Glutamatergic neuron (in vitro differentiated cells): ENCODE measurements at regions not wholly inside any gene's neighbourhood (a gene's known extent, or its start where the extent isn't known, plus 50 kb on each side); places are given as distances from the start of the nearest gene placed in this dataset.

Source experiments
- DNase-seq: peaks from one replicate; pipeline ENCODE4 v3.0.0; 2022
- H3K27ac Mint-ChIP-seq: one replicate; pipeline ENCODE4 v1.8.0; 2020; ENCODE audit warnings: mild to moderate bottlenecking, mixed read lengths, inconsistent platforms; ENCODE audit not compliant: unreplicated experiment
- H3K27me3 Mint-ChIP-seq: one replicate; pipeline ENCODE4 v1.8.0; 2020; ENCODE audit warnings: mild to moderate bottlenecking, moderate library complexity, mixed read lengths, inconsistent platforms; ENCODE audit not compliant: unreplicated experiment
- H3K36me3 Mint-ChIP-seq: one replicate; pipeline ENCODE4 v1.8.0; 2020; ENCODE audit warnings: mild to moderate bottlenecking, mixed read lengths, inconsistent platforms; ENCODE audit not compliant: unreplicated experiment
- H3K4me1 Mint-ChIP-seq: one replicate; pipeline ENCODE4 v1.8.0; 2020; ENCODE audit warnings: mild to moderate bottlenecking, low read depth, mixed read lengths, inconsistent platforms; ENCODE audit not compliant: unreplicated experiment
- H3K4me3 Mint-ChIP-seq: one replicate; pipeline ENCODE4 v1.8.0; 2020; ENCODE audit warnings: mild to moderate bottlenecking, mixed read lengths, inconsistent platforms; ENCODE audit not compliant: unreplicated experiment
- H3K9me3 Mint-ChIP-seq: one replicate; pipeline ENCODE4 v1.8.0; 2020; ENCODE audit warnings: mild to moderate bottlenecking, moderate library complexity, mixed read lengths, inconsistent platforms; ENCODE audit not compliant: unreplicated experiment
- CTCF ChIP-seq: fragments of 200-600 bp; sonication (generic); IDR thresholded peaks from one replicate; pipeline ENCODE4 v1.5.0; 2021; ENCODE audit not compliant: partially characterized antibody, unreplicated experiment

DNA sequence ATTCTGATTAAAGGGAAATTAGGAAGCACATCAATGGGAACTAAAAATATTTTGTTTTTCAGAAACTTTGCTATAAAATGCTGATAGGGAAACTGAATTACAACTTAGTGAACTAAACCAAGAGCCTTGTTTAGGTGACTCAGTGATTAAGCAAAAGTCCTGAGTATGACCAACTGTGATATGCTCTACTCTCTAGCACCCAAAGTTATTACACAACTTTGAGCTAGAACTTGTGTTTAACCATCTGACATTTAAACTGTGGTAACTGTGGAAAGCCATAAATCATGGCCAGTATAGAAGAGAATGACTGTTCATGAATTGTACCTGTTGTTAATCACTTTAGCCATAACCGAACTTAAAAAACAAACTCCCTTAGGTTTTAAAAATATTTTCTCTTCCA is 127.4 kb downstream of the ZNF365 start:
- H3K4me1 Mint-ChIP-seq, result peaks cover 9% of the 10 kb centered on the region
- H3K27ac Mint-ChIP-seq, result no peak overlapping the region
- H3K9me3 Mint-ChIP-seq, result no peaks in the 10 kb centered on the region
- no peak for DNase-seq
- H3K4me3 Mint-ChIP-seq, result no peak overlapping the region
- no peak for TF ChIP-seq CTCF
- H3K27me3 Mint-ChIP-seq, result no peaks in the 10 kb centered on the region
- H3K36me3 Mint-ChIP-seq, result no peaks in the 10 kb centered on the region

- H3K27me3 Mint-ChIP-seq, result no peaks in the 10 kb centered on the region
- DNase-seq, result no peak
- no peak for TF ChIP-seq CTCF
- peaks cover 13% of the 10 kb centered on the region for H3K4me1 Mint-ChIP-seq
- H3K4me3 Mint-ChIP-seq, result no peak overlapping the region
- no peaks in the 10 kb centered on the region for H3K36me3 Mint-ChIP-seq
- no peak overlapping the region for H3K27ac Mint-ChIP-seq
- no peaks in the 10 kb centered on the region for H3K9me3 Mint-ChIP-seq
Measured at GRCh38 chr10:62502995-62503613, 128.9 kb downstream of the ZNF365 start.

DNA sequence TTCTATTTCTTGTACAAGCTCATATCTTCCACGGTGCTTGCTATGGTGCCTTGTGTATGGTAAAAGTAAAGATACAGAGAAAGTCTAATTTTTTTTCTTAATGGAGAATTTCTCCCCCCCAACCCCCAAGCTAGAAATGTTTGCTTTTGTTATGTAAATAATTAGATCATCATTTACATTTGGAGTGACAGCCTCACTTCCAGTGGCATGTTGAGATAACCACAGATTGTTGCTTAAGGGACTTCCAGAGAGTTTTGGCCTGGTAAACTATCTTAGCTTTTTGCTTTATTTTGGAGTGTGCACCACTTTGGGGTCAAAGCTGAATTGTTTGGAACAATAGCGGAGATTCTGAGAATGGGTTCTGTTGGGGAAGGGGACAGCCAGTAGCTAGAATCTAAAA is 129.7 kb downstream of the ZNF365 start:
- H3K4me1 Mint-ChIP-seq, result peaks cover 13% of the 10 kb centered on the region
- H3K27me3 Mint-ChIP-seq, result no peaks in the 10 kb centered on the region
- H3K9me3 Mint-ChIP-seq, result no peaks in the 10 kb centered on the region
- no peak overlapping the region for H3K4me3 Mint-ChIP-seq
- H3K27ac Mint-ChIP-seq, result no peak overlapping the region
- TF ChIP-seq CTCF, result no peak
- DNase-seq, result no peak
- no peaks in the 10 kb centered on the region for H3K36me3 Mint-ChIP-seq

DNA sequence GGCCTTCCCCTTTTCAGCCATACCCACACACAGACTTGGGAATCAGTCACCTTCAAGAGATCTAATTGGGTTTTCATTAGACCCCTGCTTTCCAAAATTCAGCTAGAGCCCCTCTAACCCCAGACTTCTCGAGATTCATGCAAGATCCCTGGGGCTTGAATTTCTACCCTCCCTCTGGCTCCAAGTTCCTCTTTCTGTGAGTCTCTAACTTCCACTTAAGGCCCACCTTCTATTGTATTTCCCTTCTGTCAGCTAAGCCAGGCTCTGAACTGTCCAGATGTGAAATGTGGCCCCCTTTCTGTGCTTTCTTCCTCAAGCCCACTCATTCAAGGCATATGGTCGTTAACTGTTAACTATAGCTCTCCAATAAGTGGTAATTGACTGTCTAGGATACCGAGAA is 132.2 kb downstream of the ZNF365 start:
- Mint-ChIP-seq H3K27me3 (no peaks in the 10 kb centered on the region), H3K27ac (no peak overlapping the region), H3K4me1 (peaks cover 13% of the 10 kb centered on the region), H3K4me3 (no peak overlapping the region), H3K36me3 (no peaks in the 10 kb centered on the region), H3K9me3 (no peaks in the 10 kb centered on the region)
- no peak for DNase-seq
- no peak for TF ChIP-seq CTCF

DNA sequence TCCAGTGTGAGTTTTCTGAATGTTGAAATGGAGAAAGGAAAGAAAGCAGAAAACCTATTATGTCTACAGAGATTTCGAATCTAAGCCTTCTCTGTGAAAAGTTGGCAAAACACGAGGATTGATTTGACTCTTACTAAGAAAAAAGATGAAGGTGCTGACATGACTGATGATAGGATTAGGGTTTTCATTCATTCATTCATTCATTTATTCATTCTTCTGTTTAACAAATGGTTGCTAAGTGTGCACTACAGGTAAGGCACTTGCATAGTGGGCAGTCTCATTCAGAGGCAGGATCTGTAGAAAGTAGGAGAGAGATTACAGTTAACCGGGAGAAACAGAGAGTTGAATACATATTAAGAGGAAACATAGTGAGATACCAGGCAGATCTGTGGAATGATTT is 137.1 kb downstream of the ZNF365 start:
- no peak for TF ChIP-seq CTCF
- Mint-ChIP-seq H3K9me3 (peaks cover 2% of the 10 kb centered on the region), H3K4me1 (peaks cover 7% of the 10 kb centered on the region), H3K36me3 (no peaks in the 10 kb centered on the region), H3K4me3 (no peak overlapping the region), H3K27ac (no peak overlapping the region), H3K27me3 (no peaks in the 10 kb centered on the region)
- DNase-seq, result no peak
